Ovary (tissue), 7 donors: ENCODE measurements at regions not wholly inside any gene's neighbourhood (a gene's known extent, or its start where the extent isn't known, plus 50 kb on each side); places are given as distances from the start of the nearest gene placed in this dataset.

Source experiments
- DNase-seq, 5 donors: peaks; one replicate each; pipeline ENCODE4 v3.0.0-alpha.2; 2019 to 2020
- H3K27ac ChIP-seq, 2 donors: fragments of 200-600 bp; one replicate each; pipeline versions ENCODE4 v1.5.1 to v1.8.0; 2019 to 2022
- H3K27me3 ChIP-seq: fragments of 200-600 bp; one replicate; pipeline ENCODE4 v1.8.0; 2022
- H3K36me3 ChIP-seq: fragments of 200-600 bp; sonication (generic); one replicate; pipeline ENCODE4 v1.5.1; 2019
- H3K4me1 ChIP-seq: one replicate; pipeline ENCODE4 v1.8.1; 2013; ENCODE audit warnings: mild to moderate bottlenecking, moderate library complexity; ENCODE audit not compliant: insufficient read depth
- H3K4me3 ChIP-seq: fragments of 200-600 bp; sonication (generic); one replicate; pipeline ENCODE4 v1.5.1; 2017
- H3K9me3 ChIP-seq, 2 donors: fragments of 200-600 bp in 1 of 2; sonication (generic) in 1 of 2; one replicate each; pipeline versions ENCODE4 v1.5.1 to v1.8.1; 2013 to 2019; ENCODE audit warnings: mild to moderate bottlenecking in 1 of 2, moderate library complexity in 1 of 2
- EP300 ChIP-seq: sonication (generic); formaldehyde crosslinking; IDR thresholded peaks from one replicate; pipeline ENCODE4 v1.6.1; 2017; ENCODE audit warnings: antibody characterized with exemption
- POLR2A ChIP-seq: fragments of 450-650 bp; IDR thresholded peaks from one replicate; pipeline ENCODE4 v1.6.1; 2017; ENCODE audit warnings: antibody characterized with exemption, mild to moderate bottlenecking, moderate library complexity
- WGBS, 3 donors: extraction: QIAGEN DNeasy Blood & Tissue Kit in 1 of 3; methylation state at CpG; one replicate each; pipeline versions ENCODE4 v1.1.5 to v1.1.7; 2013 to 2017; 5-methylcytosine and 5-hydroxymethylcytosine counted together
- intact Hi-C, 4 donors: fragments of 100-400 bp; cut with DNase I; formaldehyde crosslinking; loops; one replicate each; pipeline versions ENCODE4 v1.11.0 to v1.15.1; 2022 to 2023
- TF ChIP-seq, protein P1 (sequence below), 3 donors: fragments of 450-650 bp in 2 of 3; fragments of 200-600 bp in 1 of 3; IDR thresholded peaks; one replicate each; pipeline versions ENCODE4 v1.5.1 to v1.8.0; 2016 to 2022; ENCODE audit warnings: antibody characterized with exemption in 3 of 3, mild to moderate bottlenecking in 1 of 3
- donor health status: DM: no; HTN: no; CAD: no; lungs with moderate emphysema.
- donor health status: DM: no; HTN: no; CAD: no.
- donor health status: Bipolar disorder and iron deficiency.
- donor health status: DM: no; HTN: no; CAD: no.
- donor health status: DM: yes; HTN: yes; CAD: no.

DNA sequence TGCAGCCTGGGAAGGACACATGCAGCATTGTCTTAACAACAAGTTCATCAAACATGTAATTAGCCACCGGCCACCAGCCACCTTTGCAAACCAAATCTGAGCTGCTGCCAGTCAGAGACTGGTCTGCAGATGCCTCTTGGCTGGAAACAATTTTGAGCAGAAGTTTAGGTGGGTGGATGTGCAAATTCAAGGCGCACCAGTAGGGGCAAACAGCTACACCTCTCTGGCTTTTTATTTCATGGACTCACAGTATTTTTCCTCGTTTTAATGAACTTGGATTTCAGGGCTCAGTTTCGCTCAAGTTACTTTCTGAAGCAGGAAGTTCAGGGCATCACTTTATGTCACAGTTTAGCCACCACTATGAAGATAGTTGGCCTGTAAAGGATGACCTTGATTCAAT, 94.3 kb downstream of the OTX2 start:
- no peaks in the 10 kb centered on the region for H3K9me3 ChIP-seq
- no peak overlapping the region for H3K27ac ChIP-seq
- intact Hi-C loops: no loop called here
- no peaks in the 10 kb centered on the region for H3K36me3 ChIP-seq
- TF ChIP-seq, protein P1, sequence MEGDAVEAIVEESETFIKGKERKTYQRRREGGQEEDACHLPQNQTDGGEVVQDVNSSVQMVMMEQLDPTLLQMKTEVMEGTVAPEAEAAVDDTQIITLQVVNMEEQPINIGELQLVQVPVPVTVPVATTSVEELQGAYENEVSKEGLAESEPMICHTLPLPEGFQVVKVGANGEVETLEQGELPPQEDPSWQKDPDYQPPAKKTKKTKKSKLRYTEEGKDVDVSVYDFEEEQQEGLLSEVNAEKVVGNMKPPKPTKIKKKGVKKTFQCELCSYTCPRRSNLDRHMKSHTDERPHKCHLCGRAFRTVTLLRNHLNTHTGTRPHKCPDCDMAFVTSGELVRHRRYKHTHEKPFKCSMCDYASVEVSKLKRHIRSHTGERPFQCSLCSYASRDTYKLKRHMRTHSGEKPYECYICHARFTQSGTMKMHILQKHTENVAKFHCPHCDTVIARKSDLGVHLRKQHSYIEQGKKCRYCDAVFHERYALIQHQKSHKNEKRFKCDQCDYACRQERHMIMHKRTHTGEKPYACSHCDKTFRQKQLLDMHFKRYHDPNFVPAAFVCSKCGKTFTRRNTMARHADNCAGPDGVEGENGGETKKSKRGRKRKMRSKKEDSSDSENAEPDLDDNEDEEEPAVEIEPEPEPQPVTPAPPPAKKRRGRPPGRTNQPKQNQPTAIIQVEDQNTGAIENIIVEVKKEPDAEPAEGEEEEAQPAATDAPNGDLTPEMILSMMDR (IDR thresholded peaks at IDR 0.05): no peak
- TF ChIP-seq POLR2A: no peak
- no peak for TF ChIP-seq EP300
- no peak for DNase-seq
- no peaks in the 10 kb centered on the region for H3K27me3 ChIP-seq
- H3K4me1 ChIP-seq: no peaks in the 10 kb centered on the region
- H3K4me3 ChIP-seq: no peak overlapping the region
- WGBS, 3 donors: 52 to 67% (median 61%) methylated on average over 4 of the region's 4 CpGs

DNA sequence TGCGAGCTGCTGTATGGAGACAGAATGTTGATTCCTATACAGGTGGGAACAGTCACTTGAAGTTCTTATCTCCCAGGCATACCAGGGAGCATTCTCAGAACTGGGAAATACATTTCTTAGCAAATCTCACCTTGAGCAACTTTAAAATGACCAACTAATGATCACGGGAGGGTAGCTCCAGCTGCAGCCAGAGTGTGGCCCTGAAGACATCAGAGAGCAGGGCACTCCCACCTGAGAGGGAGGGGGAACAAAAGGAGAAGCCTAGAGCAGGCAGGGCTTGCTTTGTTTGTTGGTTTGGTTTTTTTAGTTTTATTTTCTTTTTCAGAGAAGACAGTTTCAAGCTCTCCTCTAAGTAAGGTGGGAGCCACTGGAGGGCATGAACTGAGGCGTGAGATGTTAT, 101.1 kb downstream of the OTX2 start:
- Histone ChIP-seq H3K4me3 (no peak overlapping the region), H3K27ac (no peak overlapping the region), H3K27me3 (no peaks in the 10 kb centered on the region), H3K4me1 (no peaks in the 10 kb centered on the region), H3K36me3 (no peaks in the 10 kb centered on the region), H3K9me3 (no peaks in the 10 kb centered on the region)
- no peak for TF ChIP-seq POLR2A
- TF ChIP-seq, protein P1 (IDR thresholded peaks at IDR 0.05): no peak
- no peak for TF ChIP-seq EP300
- 20 to 29% (median 26%) methylated on average over 3 of the region's 3 CpGs for WGBS, 3 donors
- no peak for DNase-seq
- intact Hi-C loops: no loop called here

DNA sequence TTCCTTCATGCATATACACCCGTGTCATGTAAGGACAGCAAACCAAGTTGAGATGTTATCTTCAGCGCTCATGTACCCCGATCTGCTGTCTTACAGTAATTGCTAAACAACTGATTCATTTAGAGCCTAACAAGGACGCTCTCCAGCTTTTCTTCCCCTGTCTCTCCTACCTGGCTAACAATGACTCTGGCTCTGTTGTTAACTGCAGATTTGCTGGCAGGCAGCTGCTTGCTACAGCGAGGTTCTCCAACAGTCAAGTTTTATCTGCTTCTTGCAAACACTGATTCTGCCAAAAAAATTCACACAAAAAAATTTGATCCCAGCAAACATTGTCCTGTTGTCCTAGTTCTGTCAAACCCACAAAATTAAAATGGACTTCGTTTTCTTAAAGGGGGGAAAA, 101.6 kb downstream of the OTX2 start:
- no peak for TF ChIP-seq POLR2A
- no peak for TF ChIP-seq EP300
- TF ChIP-seq, protein P1 (IDR thresholded peaks at IDR 0.05): no peak
- WGBS, 3 donors: 8 to 19% (median 9%) methylated on average over 6 of the region's 6 CpGs

DNA sequence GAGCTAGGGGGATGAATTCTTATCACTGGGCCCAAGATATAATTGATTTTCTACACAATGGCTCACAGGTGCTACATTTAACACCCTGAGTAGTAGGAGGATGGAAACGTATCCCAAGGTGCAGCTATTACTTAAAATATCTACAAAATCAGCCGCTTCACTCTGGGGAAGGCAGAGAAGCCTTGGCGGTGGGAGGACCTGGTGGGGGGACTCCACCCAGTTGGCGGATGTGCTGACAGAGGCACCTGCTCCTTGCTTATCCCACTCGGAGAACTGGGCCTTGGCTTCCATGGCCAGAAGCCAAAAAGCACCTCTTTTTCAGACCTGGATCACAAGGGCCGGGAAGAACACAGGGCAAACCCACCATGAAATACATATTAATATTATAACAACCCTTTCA, 106.3 kb downstream of the OTX2 start:
- Histone ChIP-seq H3K27me3 (no peaks in the 10 kb centered on the region), H3K27ac (no peak overlapping the region), H3K4me1 (no peaks in the 10 kb centered on the region), H3K4me3 (no peak overlapping the region), H3K9me3 (no peaks in the 10 kb centered on the region), H3K36me3 (no peaks in the 10 kb centered on the region)
- TF ChIP-seq EP300 (no peak), POLR2A (no peak)
- TF ChIP-seq, protein P1 (IDR thresholded peaks at IDR 0.05): no peak
- WGBS, 3 donors: 45 to 47% (median 45%) methylated on average over 6 of the region's 6 CpGs
- no peak for DNase-seq
- intact Hi-C loops: no loop called here

More for the DNA sequence above, 101.6 kb downstream of the OTX2 start:
- Histone ChIP-seq H3K27me3 (no peaks in the 10 kb centered on the region), H3K4me3 (no peak overlapping the region), H3K9me3 (no peaks in the 10 kb centered on the region), H3K36me3 (no peaks in the 10 kb centered on the region), H3K4me1 (no peaks in the 10 kb centered on the region), H3K27ac (no peak overlapping the region)
- no peak for DNase-seq
- intact Hi-C loops: no loop called here

DNA sequence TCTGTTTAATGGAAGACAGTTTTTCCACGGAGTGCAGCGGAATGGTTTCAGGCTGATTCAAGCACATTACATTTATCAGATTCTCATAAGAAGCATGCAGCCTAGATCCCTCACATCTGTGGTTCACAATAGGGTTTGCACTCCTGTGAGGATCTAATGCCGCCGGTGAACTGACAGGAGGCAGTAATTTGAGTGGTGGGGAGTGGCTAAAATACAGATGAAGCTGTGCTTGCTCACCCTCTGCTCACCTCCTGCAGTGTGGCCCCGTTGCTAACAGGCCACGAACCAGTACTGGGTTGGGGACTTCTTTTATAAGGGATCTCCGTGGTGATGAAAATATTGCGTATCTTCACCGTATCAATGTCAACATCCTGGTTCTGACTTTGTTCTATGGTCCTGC, 107.8 kb downstream of the OTX2 start:
- TF ChIP-seq POLR2A (no peak), EP300 (no peak)
- TF ChIP-seq, protein P1 (IDR thresholded peaks at IDR 0.05): no peak
- H3K36me3 ChIP-seq: no peaks in the 10 kb centered on the region
- DNase-seq: no peak
- H3K27ac ChIP-seq: no peak overlapping the region
- H3K9me3 ChIP-seq: no peaks in the 10 kb centered on the region
- WGBS, 3 donors: 63 to 67% (median 63%) methylated on average over 9 of the region's 9 CpGs
- H3K27me3 ChIP-seq: no peaks in the 10 kb centered on the region
- H3K4me3 ChIP-seq: no peak overlapping the region
- intact Hi-C loops: no loop called here
- no peaks in the 10 kb centered on the region for H3K4me1 ChIP-seq
